GM19468 (cell line): ENCODE measurements at regions not wholly inside any gene's neighbourhood (a gene's known extent, or its start where the extent isn't known, plus 50 kb on each side); places are given as distances from the start of the nearest gene placed in this dataset.

Source experiments
- ATAC-seq: cut with Tn5 transposase; IDR thresholded peaks from one replicate; pipeline ENCODE4 v1.9.1; 2021; ENCODE audit warnings: mild to moderate bottlenecking, moderate library complexity, moderate number of reproducible peaks; ENCODE audit not compliant: unreplicated experiment; ENCODE audit errors: extremely low read depth

DNA sequence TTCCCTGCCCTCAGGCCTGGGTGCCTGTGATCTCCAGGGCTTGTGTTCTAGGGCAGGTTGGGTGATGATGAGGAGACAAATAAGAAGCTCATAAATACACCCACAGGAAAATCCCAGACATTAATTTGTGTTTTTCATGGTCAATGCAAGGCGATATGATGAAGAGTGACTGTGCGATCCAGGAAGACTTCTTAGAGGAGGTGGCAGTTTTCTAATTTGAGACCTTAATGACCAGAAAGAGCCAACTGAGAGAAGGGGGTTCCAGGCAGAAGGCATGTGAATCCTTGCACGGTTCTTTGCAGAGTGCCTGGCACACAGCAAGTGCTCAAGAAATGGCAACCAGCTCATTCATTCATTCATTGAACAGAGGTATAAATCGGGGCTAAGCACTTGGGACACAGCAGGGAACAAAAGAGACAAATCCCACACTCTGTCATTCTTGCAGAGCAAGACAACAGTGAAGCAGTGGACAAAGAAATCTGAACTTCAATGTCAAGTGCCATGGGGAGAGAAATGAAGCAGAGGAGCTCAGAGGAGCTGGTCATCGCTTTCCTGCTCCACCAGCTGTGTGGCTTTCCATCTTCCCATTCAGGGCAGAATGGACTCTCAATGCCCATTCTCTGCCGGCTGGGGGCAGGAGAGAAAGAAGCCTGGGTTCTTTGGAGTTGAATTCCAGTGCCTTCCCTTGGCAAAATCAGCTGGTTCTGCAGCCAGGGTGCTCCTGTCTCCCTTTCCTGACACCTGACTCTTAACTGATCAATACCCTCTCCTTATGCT lies 128.3 kb downstream of the AACS start:
- no peak for ATAC-seq

DNA sequence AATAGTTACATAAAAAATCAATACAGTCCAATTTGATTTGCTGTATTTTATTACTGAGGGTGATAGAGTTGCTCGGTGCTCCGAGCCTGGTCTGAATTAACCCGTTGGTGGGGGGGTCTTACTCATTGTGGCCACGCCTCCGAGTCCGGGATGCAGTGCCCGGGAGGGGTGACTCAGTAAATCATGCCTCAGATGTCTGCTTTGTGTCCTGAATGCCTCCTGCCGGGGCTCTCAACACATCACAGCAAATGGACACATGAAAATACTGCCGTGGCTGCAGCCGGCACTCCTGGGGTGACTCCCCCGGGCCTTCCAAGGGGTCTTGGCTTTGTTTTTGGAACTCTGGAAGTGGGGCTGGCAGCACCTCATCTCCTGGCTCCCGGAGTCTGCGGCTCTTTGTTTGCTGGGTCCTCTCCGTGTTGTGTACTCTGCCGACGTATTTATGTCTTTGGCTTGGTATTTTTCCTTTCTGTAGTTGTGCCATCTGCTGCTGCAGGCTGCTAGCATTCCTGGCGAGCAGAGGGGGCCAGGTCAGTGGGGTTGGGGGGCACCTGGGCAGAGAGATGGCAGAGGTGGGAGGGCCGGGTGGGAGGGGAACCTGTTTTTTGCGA lies 129.0 kb downstream of the AACS start:
- ATAC-seq = no peak

DNA sequence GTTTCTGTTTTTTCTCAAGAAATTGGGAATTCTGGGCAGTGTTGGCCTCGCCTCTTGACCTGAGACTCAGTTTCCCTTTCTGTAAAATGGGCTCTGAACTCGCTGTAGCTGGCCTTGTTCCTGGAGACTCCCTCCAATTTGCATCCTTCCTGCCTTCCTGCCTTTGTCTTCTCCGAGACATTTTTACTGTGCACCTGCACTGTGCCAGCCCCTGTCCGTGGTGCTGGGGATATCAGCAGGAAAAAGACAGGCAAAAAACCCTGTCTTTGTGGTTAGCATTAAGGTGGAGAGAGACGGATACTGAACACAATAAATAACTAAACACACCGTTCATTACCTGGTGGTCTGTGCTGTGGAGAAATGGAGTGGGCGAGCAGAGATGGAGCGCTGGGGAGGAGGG lies 129.8 kb downstream of the AACS start:
- ATAC-seq = no peak

DNA sequence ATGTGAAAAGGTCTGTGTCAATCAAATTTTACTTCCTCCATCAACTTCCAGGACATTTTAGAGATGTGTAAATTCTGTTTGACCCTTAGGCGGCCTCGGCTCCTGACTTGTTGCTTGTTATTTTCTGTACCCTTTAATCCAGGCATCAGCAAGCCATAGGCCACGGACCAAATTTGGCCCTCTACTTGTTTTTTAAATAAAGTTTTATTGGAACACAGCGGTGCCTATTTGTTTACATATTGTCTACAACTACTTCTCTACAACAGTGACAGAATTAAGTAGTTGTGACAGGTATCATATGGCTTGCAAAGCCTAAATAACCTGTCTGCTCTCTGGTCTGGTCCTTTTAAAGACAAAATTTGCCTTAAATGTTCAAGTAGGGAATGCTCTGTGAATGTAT lies 132.1 kb downstream of the AACS start:
- ATAC-seq = no peak

DNA sequence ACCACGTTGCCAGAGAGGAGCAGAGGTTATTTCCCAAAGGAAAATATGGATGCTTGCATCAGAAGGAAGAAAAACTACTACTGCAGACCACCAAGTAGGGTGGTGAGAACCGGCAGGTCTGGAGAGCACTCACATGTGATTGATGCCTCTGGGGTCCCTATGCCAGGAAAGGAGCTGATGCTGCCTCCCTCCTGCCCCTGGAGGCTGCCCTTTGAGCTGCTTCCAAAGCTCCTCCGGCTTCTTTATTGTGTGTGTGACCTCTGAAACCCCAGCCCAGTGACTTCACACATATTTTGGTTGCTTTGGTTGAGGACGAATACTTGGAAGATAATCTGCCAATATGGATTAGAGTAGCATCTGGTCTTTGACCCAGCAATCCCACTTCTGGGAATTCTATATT lies 133.4 kb downstream of the AACS start:
- ATAC-seq = no peak

DNA sequence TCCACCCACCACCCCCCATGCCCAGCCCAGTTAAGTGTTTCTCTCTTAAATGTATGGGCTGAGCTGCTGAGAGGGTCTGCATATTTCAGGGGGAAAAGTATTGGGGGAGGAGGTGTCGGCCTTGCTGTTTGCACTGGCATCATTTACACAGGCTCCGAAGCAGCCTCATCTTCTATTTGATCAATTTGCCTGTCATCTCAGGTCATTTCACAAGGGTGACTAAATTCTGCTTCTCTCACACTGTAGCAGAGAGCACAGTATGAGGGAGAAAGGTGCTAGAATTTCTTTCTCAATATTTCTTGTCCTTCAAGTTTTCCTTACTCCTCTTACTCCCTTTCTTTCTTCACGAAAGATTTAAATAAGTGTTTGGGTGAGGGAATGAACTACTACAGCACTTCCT lies 135.9 kb downstream of the AACS start:
- ATAC-seq = no peak

DNA sequence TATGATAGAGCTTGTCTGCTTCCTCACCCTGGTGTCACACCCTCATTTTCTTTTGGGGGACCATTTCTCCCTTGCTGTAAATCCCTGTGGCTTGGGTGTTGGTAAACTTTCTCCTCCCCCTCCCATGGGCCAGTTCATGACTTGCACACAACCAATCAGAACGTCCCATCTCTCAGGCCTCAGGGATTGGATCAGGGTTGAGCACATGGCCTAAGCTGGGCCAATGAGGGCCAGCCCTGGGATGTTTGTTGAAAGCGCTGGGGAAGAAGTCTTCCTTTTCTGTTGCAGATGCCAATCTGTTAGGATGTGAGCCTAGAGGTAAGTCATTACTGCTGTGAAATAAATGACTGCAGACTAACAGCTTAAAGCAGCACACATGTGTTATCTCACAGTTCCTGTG lies 136.7 kb downstream of the AACS start:
- no peak for ATAC-seq

DNA sequence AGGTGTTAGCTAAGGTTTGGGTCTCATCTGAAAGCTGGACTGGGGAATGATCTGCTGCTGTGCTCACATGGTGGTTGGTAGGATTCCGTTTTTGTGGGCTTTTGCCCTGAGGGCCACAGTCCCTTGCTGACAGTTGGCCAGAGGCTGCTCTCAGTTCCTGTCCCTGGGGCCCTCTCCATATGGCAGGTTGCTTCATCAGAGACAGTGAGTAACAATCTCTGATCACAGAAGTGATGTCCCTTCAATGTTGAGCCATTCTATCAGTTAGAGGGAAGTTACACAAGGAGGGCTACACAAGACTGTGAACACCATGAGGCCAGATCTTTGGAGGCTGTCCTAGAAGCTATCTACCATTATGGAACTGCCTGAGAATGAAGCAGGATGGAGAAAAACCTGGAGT lies 137.2 kb downstream of the AACS start:
- ATAC-seq = no peak

DNA sequence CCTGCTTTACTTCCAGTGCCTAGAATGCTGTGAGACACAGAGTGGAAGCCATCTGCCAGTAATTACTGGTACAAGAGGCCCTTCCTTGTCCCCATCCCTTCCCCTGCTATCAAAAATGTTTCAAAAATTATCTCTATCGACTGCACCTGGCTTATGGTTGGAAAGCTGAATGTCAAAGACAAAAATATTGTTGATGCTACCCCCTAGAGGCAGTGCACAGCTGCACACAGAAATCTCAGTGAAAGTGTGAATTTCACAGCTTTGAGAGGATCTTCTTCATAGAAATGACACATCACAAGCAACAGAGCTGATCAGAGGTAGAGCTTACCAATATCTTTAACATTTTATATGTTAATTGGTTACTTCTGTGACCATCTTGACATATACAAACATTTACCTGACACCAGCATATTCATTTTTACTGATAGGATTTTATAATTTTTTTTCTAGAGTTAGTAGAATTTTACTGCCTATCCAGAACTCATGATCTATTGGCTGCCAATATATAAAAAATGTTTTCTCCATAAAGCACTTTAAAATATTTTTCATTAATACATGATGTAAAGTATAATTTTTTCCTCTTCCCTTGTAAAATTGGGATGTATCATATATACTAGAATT lies 138.0 kb downstream of the AACS start:
- ATAC-seq = no peak

DNA sequence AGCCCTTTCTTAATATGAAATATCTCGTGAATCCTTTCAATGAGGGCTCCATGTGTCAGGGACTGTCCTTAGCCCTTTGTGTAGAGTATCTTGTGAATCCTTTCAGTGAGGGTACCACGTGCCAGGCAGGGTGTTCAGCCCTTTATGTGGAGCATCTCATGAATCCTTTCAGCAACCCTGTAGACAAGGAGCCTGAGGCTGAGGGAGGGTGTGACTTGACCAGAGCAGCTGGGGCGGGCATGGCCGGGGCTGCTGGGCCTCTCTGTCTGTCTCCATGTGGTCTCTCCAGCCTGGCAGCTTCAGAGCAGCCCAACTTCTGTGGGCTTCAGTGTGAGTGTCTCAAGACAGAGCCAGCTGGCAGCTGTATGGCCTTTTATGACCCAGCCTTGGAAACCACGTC lies 140.2 kb downstream of the AACS start:
- no peak for ATAC-seq

DNA sequence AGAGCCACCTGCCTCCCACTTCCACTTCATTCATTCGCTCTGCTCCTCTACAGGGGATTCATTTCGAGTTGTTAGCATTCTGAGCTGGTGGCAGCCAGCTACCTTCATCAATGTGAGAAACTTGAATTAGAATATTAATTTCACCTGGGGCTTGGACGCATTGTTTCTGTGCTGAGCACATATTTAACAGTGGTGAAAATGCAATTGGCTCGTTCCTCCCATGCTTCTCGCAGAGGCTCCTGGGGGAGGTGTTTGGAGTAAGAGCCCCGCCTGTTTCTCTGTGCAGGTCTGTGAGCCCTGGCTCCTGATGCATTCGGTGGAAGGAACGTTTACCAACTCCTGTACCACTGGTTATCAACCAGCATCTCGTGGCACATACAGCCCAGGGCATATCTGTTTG lies 141.5 kb downstream of the AACS start:
- no peak for ATAC-seq

DNA sequence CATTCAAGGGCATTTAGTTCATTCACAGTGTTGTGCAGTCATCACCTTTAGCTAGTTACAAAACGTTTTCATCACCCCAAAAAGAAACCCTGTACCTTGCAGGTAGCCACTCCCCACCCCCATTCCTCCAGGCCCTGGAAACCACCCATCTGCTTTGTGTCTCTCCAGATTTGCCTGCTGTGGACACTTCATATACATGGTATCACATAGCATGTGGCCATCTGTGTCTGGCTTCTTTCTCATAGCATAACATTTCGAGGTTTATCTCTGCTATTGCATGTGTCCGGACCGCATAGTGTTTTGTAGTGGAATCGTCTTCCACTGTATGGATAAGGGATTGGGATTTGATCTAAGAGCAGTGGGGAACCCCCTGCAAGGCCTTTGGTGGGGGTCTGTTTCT lies 143.1 kb downstream of the AACS start:
- ATAC-seq = no peak

DNA sequence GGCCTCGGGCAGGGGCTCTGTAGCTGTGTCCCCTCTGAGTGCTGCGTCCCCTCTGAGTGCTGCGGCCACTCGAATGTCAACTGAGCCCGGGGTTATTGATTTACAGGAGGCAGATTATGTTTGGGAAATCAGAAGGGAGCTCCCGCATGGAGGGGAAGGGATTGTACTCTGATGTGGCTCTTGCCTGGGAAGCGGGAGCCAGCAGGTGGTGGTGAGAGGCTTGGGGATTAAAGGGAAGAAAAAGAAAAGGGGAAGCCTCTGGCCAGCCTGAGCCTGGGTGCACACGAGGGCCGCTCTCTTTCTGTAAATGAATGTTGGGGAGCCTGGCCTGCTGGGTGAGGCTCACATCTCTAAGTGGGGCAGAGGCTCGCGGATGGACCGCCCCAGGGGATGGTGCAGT lies 143.7 kb downstream of the AACS start:
- ATAC-seq = no peak

DNA sequence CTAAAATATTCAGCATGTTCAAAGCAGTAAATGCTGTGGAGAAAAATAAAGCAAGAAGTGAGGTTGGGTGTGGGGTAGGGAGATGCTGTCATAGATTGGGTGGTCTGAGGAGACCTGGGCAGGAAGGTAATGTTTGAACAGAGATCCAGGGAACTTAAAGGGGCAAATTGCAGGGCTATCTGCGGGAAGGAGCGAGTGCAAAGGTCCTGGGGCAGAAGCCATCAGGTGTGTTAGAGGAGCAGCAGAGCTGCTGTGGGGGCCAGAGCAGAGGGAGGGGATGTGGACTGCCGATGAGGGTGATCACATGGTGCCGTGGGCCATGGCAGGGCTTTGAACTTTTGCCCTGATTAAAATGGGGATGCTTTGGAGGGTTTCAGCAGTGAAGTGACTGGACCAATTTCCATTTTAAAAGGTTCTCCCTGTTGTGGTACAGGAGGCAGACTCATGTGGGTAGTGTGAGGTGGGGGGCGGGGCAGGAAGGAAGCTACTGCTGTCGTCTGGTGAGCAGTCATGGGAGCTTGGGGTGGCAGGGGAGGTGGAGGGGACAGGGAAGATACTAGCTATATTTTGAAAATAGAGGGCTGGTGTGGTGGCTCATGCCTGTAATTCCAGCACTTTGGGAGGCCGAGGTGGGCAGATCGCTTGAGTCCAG lies 145.0 kb downstream of the AACS start:
- no peak for ATAC-seq

DNA sequence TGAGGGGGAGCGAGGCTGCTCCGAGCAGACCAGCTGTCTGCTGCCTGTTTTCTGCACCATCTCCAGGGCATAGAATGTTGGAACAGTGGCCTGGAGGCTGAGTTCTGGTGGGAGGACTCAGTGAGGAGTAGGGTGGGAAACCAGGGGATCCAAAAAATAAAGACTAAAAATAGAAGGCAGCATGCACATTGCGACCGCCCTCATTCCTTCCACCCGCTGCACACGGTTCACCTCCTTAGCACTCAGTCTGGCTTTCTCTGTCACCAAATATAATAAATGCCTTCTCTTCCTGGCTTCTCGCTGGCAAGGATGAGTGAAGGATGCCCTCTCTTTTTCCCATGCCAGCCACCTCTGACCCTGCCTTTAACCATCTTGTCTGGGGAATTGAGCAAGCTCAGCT lies 146.2 kb downstream of the AACS start:
- ATAC-seq = no peak

DNA sequence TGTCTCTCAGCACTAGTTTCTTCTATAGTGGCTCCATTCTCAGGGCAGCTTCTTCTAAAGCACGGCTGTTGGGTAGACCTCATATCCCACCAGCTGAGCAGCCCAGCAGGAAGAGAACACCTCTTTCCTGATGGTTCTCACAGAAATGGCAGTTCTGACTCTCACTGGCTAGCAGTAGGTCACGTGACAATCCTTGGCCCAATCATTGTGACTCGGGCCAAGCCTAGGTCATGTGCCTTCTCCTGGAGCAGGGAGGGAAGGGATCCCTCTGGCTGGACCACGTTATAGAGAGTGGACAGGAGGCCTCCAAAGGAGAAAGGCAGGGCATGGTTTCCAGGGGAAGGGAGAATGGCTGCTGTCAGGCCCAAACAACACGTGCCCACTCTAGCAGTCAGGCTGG lies 149.1 kb downstream of the AACS start:
- no peak for ATAC-seq

DNA sequence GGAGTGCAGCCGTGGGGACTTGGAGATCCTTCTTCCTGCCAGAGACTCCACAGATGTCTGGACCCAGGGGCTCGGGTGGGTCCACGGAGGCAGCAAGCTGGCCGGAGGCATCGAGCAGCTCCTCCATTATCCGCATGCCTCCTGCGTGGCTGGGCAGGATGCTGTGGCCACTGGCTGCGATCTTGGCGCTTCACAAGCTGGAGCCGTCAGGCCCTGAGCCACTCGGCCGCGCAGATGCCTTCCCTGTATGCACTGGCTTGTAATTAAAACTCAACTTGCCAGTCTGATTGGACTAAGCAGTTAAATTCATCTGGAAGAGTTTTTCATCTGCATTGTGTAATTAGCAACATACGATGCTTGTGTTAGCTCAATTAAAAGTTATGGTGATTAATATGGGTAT lies 151.5 kb downstream of the AACS start:
- no peak for ATAC-seq

DNA sequence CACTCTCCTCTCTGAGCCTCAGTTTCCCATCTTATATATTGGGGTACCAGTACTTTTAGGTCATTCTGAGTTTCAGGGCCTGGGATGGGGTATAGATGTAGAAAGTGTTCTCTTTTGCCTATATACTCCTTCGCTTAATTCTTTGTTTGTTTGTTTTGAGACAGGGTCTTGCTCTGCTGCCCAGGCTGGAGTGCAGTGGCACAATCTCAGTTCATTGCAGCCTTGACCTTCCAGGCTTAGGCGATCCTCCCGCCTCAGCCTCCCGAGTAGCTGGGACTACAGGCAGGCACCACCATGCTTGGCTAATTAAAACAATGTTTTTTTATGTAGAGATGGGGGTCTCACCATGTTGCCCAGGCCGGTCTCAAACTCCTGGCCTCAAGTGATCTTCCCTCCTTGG lies 152.1 kb downstream of the AACS start:
- ATAC-seq = no peak

DNA sequence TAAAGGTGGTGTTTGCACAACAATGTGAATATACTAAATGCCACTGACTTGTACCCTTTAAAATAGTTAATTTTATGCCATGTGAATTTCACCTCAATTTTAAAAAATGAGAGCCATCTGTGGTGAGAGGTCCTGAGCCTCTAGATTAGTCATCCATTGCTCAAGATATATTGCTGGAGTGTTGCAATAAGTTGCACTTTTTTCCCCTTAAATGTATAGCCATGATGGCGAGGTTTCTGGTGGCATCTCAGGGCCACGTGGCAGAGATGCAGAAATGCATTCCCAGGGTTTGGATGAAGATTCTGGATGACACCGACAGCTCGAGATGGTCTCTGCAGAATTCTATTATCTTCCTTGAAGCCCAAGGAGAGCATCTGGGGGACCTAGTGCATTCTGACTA lies 153.7 kb downstream of the AACS start:
- ATAC-seq = no peak

DNA sequence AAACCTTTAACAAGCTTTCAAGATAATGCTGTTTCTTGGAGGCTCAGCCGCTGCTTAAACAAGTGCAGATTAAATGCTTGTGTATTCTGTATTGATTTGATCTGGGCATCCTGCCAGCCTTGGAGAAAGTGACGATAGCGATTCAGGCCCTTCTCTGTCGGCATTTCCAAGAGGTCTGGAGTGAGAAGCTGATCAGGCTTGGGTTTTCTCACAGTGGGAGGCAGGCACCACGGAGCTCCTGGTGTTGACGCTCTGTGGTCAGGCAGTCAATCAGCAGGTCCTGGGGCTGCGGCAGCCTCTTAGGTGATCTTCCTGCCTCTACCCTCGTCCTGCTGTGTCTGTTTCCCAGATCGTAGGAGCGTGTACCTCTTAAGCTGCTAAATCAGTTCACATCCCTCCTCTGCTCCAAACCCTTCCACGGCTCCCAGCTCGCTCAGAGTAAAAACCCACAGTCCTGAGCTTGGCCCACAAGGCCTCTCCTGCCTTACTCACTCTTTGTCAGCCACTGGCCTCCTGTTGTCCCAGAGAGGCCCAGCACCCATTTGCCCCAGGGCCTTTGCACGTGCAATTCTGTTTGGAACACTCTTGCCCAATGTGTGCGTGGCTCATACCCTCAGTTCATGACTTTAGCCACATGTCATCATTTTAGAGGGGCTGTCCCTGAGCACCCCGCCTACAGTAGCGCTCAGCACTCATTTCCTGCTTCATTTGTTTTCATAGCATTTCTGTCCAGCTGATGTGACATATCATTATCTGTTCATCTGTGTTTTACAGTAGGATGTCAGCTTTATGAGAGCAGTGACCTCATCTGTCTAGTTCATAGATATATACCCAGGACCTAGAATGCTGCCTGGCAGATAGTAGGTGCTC lies 155.4 kb downstream of the AACS start:
- ATAC-seq = no peak
